Calu3 (cell line): ENCODE measurements at regions not wholly inside any gene's neighbourhood (a gene's known extent, or its start where the extent isn't known, plus 50 kb on each side); places are given as distances from the start of the nearest gene placed in this dataset.

ENCODE experiments used
- BruUV-seq: library from RNA; stranded (reverse); fragments of 400-500 nt; replicated peaks from 2 replicates; lab custom pipeline; 2021; lab: Mats Ljungman, UMichigan
- CTCF ChIA-PET: fragments of 300-600 bp; sonication (Branson Sonifier 250); formaldehyde crosslinking; loops from one replicate; lab custom pipeline; 2022; ENCODE audit warnings: antibody characterized with exemption; lab: Charles Lee
- DNase-seq: peaks from one replicate; pipeline ENCODE4 v3.0.0; 2022
- H3K27ac Mint-ChIP-seq: one replicate; pipeline ENCODE4 v1.8.0; 2022; ENCODE audit warnings: mixed read lengths; ENCODE audit not compliant: unreplicated experiment
- H3K27me3 Mint-ChIP-seq: one replicate; pipeline ENCODE4 v1.8.0; 2022; ENCODE audit warnings: mixed read lengths; ENCODE audit not compliant: unreplicated experiment
- H3K36me3 Mint-ChIP-seq: one replicate; pipeline ENCODE4 v1.8.0; 2022; ENCODE audit warnings: mild to moderate bottlenecking, moderate library complexity, mixed read lengths; ENCODE audit not compliant: insufficient read depth, unreplicated experiment
- H3K4me1 Mint-ChIP-seq: one replicate; pipeline ENCODE4 v1.8.0; 2022; ENCODE audit warnings: mild to moderate bottlenecking, low read depth, mixed read lengths; ENCODE audit not compliant: unreplicated experiment
- H3K4me3 Mint-ChIP-seq: one replicate; pipeline ENCODE4 v1.8.0; 2022; ENCODE audit warnings: mild to moderate bottlenecking, low read depth, moderate library complexity, mixed read lengths; ENCODE audit not compliant: unreplicated experiment
- H3K9me3 Mint-ChIP-seq: one replicate; pipeline ENCODE4 v1.8.0; 2022; ENCODE audit warnings: low read depth, mixed read lengths; ENCODE audit not compliant: unreplicated experiment
- intact Hi-C: fragments of 100-400 bp; cut with micrococcal nuclease; formaldehyde crosslinking; loops from one replicate; pipeline ENCODE4 v1.10.0; 2022; ENCODE audit not compliant: unreplicated experiment
- TF ChIP-seq, protein P1 (sequence below): fragments of 200-600 bp; IDR thresholded peaks from one replicate; pipeline ENCODE4 v1.8.0; 2022; ENCODE audit warnings: antibody characterized with exemption; ENCODE audit not compliant: unreplicated experiment

DNA sequence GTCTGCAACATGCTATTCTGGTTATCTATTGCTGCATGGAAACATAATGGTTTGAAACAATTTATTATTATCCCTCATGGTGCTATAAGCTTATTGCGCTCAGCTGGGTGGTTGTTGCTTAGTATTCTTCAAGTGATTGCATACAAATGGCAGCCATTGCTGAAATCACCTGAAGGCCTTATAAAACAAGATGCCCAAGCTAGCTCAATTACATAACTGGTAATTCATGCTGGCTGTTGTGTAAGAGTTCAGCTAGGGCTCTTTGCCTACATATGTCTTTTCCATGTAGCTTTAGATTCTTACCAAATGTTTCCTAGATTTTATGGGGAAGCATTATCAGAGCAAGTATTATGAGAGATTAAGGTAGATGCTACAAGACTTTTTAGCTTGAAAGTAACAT lies 644.0 kb upstream of the CBLB start:
- CTCF ChIA-PET = no interaction called here

DNA sequence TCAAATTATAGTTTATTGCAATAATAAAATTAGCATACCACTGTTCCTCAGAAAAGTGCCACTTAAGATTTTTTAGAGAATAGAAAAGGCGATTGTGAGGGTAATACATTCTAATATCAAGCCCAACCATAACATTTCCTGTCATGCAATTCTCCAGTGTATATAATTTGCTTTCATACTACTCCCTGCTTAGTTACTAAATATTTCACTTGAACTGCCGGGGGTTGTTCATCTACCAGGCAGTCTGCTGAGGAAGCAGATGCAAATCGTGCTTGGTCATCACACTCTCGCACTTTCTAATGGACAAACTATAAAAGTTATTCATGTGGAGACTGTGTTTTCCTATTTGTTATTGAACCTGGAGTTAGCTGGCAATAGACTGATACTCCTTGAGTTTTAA lies 645.6 kb upstream of the CBLB start:
- TF ChIP-seq, protein P1, sequence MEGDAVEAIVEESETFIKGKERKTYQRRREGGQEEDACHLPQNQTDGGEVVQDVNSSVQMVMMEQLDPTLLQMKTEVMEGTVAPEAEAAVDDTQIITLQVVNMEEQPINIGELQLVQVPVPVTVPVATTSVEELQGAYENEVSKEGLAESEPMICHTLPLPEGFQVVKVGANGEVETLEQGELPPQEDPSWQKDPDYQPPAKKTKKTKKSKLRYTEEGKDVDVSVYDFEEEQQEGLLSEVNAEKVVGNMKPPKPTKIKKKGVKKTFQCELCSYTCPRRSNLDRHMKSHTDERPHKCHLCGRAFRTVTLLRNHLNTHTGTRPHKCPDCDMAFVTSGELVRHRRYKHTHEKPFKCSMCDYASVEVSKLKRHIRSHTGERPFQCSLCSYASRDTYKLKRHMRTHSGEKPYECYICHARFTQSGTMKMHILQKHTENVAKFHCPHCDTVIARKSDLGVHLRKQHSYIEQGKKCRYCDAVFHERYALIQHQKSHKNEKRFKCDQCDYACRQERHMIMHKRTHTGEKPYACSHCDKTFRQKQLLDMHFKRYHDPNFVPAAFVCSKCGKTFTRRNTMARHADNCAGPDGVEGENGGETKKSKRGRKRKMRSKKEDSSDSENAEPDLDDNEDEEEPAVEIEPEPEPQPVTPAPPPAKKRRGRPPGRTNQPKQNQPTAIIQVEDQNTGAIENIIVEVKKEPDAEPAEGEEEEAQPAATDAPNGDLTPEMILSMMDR = no peak
- peaks cover under 1% of the 10 kb centered on the region for H3K9me3 Mint-ChIP-seq
- H3K36me3 Mint-ChIP-seq = no peaks in the 10 kb centered on the region
- H3K27ac Mint-ChIP-seq = no peak overlapping the region
- no peak for DNase-seq
- CTCF ChIA-PET = no interaction called here
- no peaks in the 10 kb centered on the region for H3K27me3 Mint-ChIP-seq
- no TSS peak for BruUV-seq
- H3K4me1 Mint-ChIP-seq = peaks cover 10% of the 10 kb centered on the region
- intact Hi-C loops = no loop called here
- no peak overlapping the region for H3K4me3 Mint-ChIP-seq

More for the DNA sequence above, 644.0 kb upstream of the CBLB start:
- H3K9me3 Mint-ChIP-seq = no peaks in the 10 kb centered on the region
- no peak overlapping the region for H3K4me3 Mint-ChIP-seq
- H3K27ac Mint-ChIP-seq = no peak overlapping the region
- no peak for DNase-seq
- intact Hi-C loops = no loop called here
- peaks cover 1% of the 10 kb centered on the region for H3K4me1 Mint-ChIP-seq
- H3K27me3 Mint-ChIP-seq = no peaks in the 10 kb centered on the region
- TF ChIP-seq, protein P1 = no peak
- no peaks in the 10 kb centered on the region for H3K36me3 Mint-ChIP-seq
- BruUV-seq = no TSS peak

DNA sequence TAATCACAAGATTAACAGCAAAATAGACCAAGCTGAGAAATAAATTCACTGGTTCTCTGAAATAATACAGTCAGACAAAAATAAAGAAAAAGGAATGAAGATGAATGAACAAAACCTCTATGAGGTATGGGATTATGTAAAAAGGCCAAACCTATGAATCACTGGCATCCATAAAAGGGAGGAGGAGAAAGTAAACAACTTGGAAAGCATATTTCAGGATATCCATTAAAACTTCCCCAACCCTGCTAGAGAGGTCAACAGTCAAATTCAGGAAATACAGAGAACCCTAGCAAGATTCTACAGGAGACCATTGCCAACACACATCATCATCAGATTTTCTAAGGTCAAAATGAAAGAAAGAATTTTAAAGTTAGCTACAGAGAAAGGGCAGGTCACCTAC lies 649.7 kb upstream of the CBLB start:
- Mint-ChIP-seq H3K9me3 (peaks cover 8% of the 10 kb centered on the region), H3K27me3 (no peaks in the 10 kb centered on the region), H3K4me1 (peaks cover 20% of the 10 kb centered on the region), H3K4me3 (no peak overlapping the region), H3K36me3 (no peaks in the 10 kb centered on the region), H3K27ac (no peak overlapping the region)
- CTCF ChIA-PET = interaction anchor here (1.3 kb wide), 1 partner anchor 12 kb away, joined by 3 read pairs; no protein-coding TSS in a partner anchor
- no peak for DNase-seq
- no TSS peak for BruUV-seq
- intact Hi-C loops = no loop called here
- TF ChIP-seq, protein P1 = no peak

DNA sequence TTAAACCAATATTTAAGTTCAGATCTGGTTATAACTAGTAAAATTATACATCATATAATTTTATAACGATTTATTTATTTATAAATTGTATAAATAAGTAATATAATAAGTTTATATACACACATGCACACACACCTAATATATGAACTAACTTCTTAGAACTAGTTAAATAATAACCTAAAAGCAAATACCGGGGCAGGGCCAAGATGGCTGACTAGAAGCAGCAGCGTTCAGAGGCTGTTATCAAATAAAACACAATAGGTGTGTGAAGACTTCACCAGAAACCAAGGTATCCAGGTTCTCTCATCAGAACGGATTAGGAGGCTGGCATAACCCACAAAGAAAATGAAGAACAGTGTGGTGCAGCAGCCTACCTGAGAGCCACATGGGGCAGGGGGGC lies 653.6 kb upstream of the CBLB start:
- Mint-ChIP-seq H3K4me3 (no peak overlapping the region), H3K36me3 (no peaks in the 10 kb centered on the region), H3K9me3 (peaks cover 13% of the 10 kb centered on the region), H3K27ac (peak overlapping the region; percentile 55), H3K4me1 (peaks cover 20% of the 10 kb centered on the region), H3K27me3 (no peaks in the 10 kb centered on the region)
- DNase-seq = peak; percentile 3
- no TSS peak for BruUV-seq
- intact Hi-C loops = no loop called here
- TF ChIP-seq, protein P1 = no peak
- CTCF ChIA-PET = no interaction called here
